ENCODE measurements at regions not wholly inside any gene's neighbourhood (a gene's known extent, or its start where the extent isn't known, plus 50 kb on each side); places are given as distances from the start of the nearest gene placed in this dataset.
"Not testable (repeated sequence)": the region's sequence is repeated elsewhere in the genome, so short reads cannot be mapped to it uniquely, and the experiment has no call there.

- no peak overlapping the region for H3K4me2 ChIP-seq (ENCODE audit: control insufficient read depth, insufficient read depth)
- no peak for FAIRE-seq
Observed at GRCh38 chr5:84436866-84437265, 52.2 kb upstream of the EDIL3 start.

DNA sequence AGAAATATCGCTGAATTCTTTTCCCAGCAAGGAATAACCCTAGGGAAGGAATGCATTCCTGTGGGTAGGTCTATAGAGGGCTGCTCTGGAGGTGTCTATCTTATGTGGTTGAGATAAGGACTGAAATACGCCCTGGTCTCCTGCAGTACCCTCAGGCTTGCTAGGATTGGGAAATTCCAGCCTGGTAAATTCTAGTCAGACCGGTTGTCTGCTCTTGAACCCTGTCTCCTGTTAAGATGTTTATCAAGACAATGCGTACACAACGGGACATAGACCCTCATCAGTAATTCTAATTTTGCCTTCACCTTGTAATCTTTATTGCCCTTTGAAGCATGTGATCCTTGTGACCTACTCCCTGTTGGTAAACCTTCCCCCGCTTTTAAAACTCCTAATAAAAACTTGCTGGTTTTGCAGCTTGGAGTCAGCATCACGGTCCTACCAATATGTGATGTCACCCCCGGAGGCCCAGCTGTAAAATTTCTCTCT, 51.2 kb upstream of the EDIL3 start:
- H3K4me1 ChIP-seq (ENCODE audit: control insufficient read depth, insufficient read depth, low read length); H3K36me3 ChIP-seq (ENCODE audit: control insufficient read depth in 2 of 2, insufficient read depth in 2 of 2, low read length in 1 of 2); BruUV-seq (replicated peaks); H3K4me3 ChIP-seq; RAD21 ChIA-PET (ENCODE audit: unreplicated experiment); H3K27me3 ChIP-seq (replicated peaks in 1 of 2; ENCODE audit: control insufficient read depth in 2 of 2, insufficient read depth in 2 of 2, low read length in 1 of 2); H4K20me1 ChIP-seq (ENCODE audit: control insufficient read depth, insufficient read depth); H3K4me2 ChIP-seq (ENCODE audit: control insufficient read depth, insufficient read depth); DNase-seq (ENCODE audit: low read depth, low spot score); H2AFZ ChIP-seq (ENCODE audit: control insufficient read depth, low read depth, low read length); ATAC-seq; H3K9ac ChIP-seq (ENCODE audit: control insufficient read depth, insufficient read depth, low read length); H3K9me3 ChIP-seq (replicated peaks; ENCODE audit: control insufficient read depth, insufficient read depth, low read length); CTCF ChIA-PET; in situ Hi-C loops (cut with MboI); H3K79me2 ChIP-seq (ENCODE audit: control insufficient read depth, insufficient read depth, low read length); H3K27ac ChIP-seq (ENCODE audit: control insufficient read depth, insufficient read depth); intact Hi-C loops (cut with micrococcal nuclease; ENCODE audit: unreplicated experiment); POLR2A ChIA-PET; FAIRE-seq: not testable (repeated sequence)
- WGBS (ENCODE audit: insufficient coverage, insufficient replicate concordance, low lambda C conversion rate, missing lambda C conversion rate), result 12% methylated on average over 8 of the region's 8 CpGs
- SMC1A ChIA-PET (ENCODE audit: uncharacterized antibody, unreplicated experiment), result interaction anchor here (0.7 kb wide), 1 partner anchor 146 kb away, joined by 3 read pairs; no protein-coding TSS in a partner anchor

More at GRCh38 chr5:84436866-84437265, 52.2 kb upstream of the EDIL3 start:
- ChIA-PET CTCF (interaction anchor here (0.7 kb wide), 2 partner anchors 161 to 713 kb away, joined by 3 read pairs; no protein-coding TSS in a partner anchor), SMC1A (ENCODE audit: uncharacterized antibody, unreplicated experiment) (interaction anchor here (0.7 kb wide), 1 partner anchor 147 kb away, joined by 3 read pairs; no protein-coding TSS in a partner anchor), POLR2A (no interaction called here), RAD21 (ENCODE audit: unreplicated experiment) (no interaction called here)
- H3K4me3 ChIP-seq, result no peak overlapping the region
- H3K9me3 ChIP-seq (replicated peaks; ENCODE audit: control insufficient read depth, insufficient read depth, low read length), result no peaks in the 10 kb centered on the region
- in situ Hi-C loops (cut with MboI), result no loop called here
- TF ChIP-seq, protein P1, sequence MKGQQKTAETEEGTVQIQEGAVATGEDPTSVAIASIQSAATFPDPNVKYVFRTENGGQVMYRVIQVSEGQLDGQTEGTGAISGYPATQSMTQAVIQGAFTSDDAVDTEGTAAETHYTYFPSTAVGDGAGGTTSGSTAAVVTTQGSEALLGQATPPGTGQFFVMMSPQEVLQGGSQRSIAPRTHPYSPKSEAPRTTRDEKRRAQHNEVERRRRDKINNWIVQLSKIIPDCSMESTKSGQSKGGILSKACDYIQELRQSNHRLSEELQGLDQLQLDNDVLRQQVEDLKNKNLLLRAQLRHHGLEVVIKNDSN (IDR thresholded peaks at IDR 0.05; ENCODE audit: borderline replicate concordance, extremely low read length, insufficient read depth, low read depth, low read length), result no peak
- no peak for TF ChIP-seq BCL3 (IDR thresholded peaks at IDR 0.05; ENCODE audit: borderline replicate concordance, insufficient read depth, low read depth, low read length, poor library complexity, severe bottlenecking)
- TF ChIP-seq, protein P2, sequence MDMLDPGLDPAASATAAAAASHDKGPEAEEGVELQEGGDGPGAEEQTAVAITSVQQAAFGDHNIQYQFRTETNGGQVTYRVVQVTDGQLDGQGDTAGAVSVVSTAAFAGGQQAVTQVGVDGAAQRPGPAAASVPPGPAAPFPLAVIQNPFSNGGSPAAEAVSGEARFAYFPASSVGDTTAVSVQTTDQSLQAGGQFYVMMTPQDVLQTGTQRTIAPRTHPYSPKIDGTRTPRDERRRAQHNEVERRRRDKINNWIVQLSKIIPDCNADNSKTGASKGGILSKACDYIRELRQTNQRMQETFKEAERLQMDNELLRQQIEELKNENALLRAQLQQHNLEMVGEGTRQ (IDR thresholded peaks at IDR 0.05; ENCODE audit: borderline replicate concordance, low read depth, low read length), result no peak
- no peak for TF ChIP-seq RFX5 (IDR thresholded peaks at IDR 0.05; ENCODE audit: low read depth, low read length)
- TF ChIP-seq YY1 (IDR thresholded peaks at IDR 0.05; ENCODE audit: low read depth, low read length), result no peak
- no peak for TF ChIP-seq ZBTB33 (IDR thresholded peaks at IDR 0.05)
- TF ChIP-seq NRF1 (conservative IDR thresholded peaks at IDR 0.05; ENCODE audit: low read depth, low read length), result no peak
- H2AFZ ChIP-seq (ENCODE audit: control insufficient read depth, low read depth, low read length), result no peak overlapping the region
- WGBS (ENCODE audit: insufficient coverage, insufficient replicate concordance, low lambda C conversion rate, missing lambda C conversion rate), result 32% methylated on average over 1 of the region's 1 CpG
- no TSS peak for BruUV-seq (replicated peaks)
- ATAC-seq (peak; percentile 65), DNase-seq (ENCODE audit: low read depth, low spot score) (no peak)
- no peak overlapping the region for H3K9ac ChIP-seq (ENCODE audit: control insufficient read depth, insufficient read depth, low read length)
- H3K27ac ChIP-seq (ENCODE audit: control insufficient read depth, insufficient read depth), result no peak overlapping the region
- intact Hi-C loops (cut with micrococcal nuclease; ENCODE audit: unreplicated experiment), result no loop called here
- H3K79me2 ChIP-seq (ENCODE audit: control insufficient read depth, insufficient read depth, low read length), result no peaks in the 10 kb centered on the region
- H3K36me3 ChIP-seq (ENCODE audit: control insufficient read depth in 2 of 2, insufficient read depth in 2 of 2, low read length in 1 of 2), result no peaks in the 10 kb centered on the region
- H3K4me1 ChIP-seq (ENCODE audit: control insufficient read depth, insufficient read depth, low read length), result no peaks in the 10 kb centered on the region
- H4K20me1 ChIP-seq (ENCODE audit: control insufficient read depth, insufficient read depth), result no peaks in the 10 kb centered on the region
- H3K27me3 ChIP-seq (replicated peaks in 1 of 2; ENCODE audit: control insufficient read depth in 2 of 2, insufficient read depth in 2 of 2, low read length in 1 of 2), result no peaks in the 10 kb centered on the region
